ENCODE measurements at regions not wholly inside any gene's neighbourhood (a gene's known extent, or its start where the extent isn't known, plus 50 kb on each side); places are given as distances from the start of the nearest gene placed in this dataset.
A peak's percentile ranks its signal among the peaks of the same experiment; 100 is the strongest.

- WGBS: 47% methylated on average over 4 of the region's 4 CpGs
- Histone ChIP-seq H3K27me3 (replicated peaks; ENCODE audit: insufficient read depth) (no peaks in the 10 kb centered on the region), H3K27ac (peak overlapping the region; percentile 42 to 52), H3K4me1 (replicated peaks) (no peaks in the 10 kb centered on the region), H3K9me3 (no peaks in the 10 kb centered on the region), H3K4me3 (no peak overlapping the region), H3K36me3 (no peaks in the 10 kb centered on the region)
- no peak for TF ChIP-seq CTCF (IDR thresholded peaks at IDR 0.05)
- TF ChIP-seq POLR2A (IDR thresholded peaks at IDR 0.05): no peak
- TF ChIP-seq POLR2AphosphoS5 (IDR thresholded peaks at IDR 0.05): peak; percentile 57
- intact Hi-C loops (cut with DNase I): loop anchor here (5.0 kb wide), 1 partner anchor 59 kb away; no protein-coding TSS in a partner anchor
- no peak for DNase-seq (ENCODE audit: low spot score)
These were observed 68.4 kb upstream of the EDEM3 start for GRCh38 chr1:184823080-184823479.

- peak overlapping the region; percentile 42 to 52 for H3K27ac ChIP-seq
- H3K36me3 ChIP-seq: no peaks in the 10 kb centered on the region
- no peaks in the 10 kb centered on the region for H3K27me3 ChIP-seq (replicated peaks; ENCODE audit: insufficient read depth)
- no peaks in the 10 kb centered on the region for H3K4me1 ChIP-seq (replicated peaks)
- TF ChIP-seq POLR2AphosphoS5 (IDR thresholded peaks at IDR 0.05) (no peak), CTCF (IDR thresholded peaks at IDR 0.05) (no peak), POLR2A (IDR thresholded peaks at IDR 0.05) (no peak)
- H3K9me3 ChIP-seq: no peaks in the 10 kb centered on the region
- 74% methylated on average over 1 of the region's 1 CpG for WGBS
- no peak overlapping the region for H3K4me3 ChIP-seq
- intact Hi-C loops (cut with DNase I): loop anchor here (5.0 kb wide), 1 partner anchor 60 kb away; no protein-coding TSS in a partner anchor
- no peak for DNase-seq (ENCODE audit: low spot score)
These were observed 67.6 kb upstream of the EDEM3 start for GRCh38 chr1:184822267-184822666.

- Histone ChIP-seq H3K36me3 (no peaks in the 10 kb centered on the region), H3K4me1 (replicated peaks) (no peaks in the 10 kb centered on the region), H3K27ac (peak overlapping the region in 1 of 2 donors; percentile 52), H3K9me3 (no peaks in the 10 kb centered on the region), H3K4me3 (no peak overlapping the region), H3K27me3 (replicated peaks; ENCODE audit: insufficient read depth) (no peaks in the 10 kb centered on the region)
- WGBS: 98% methylated on average over 4 of the region's 4 CpGs
- no peak for DNase-seq (ENCODE audit: low spot score)
- intact Hi-C loops (cut with DNase I): loop anchor here (5.0 kb wide), 1 partner anchor 61 kb away; no protein-coding TSS in a partner anchor
- no peak for TF ChIP-seq POLR2A (IDR thresholded peaks at IDR 0.05)
- TF ChIP-seq CTCF (IDR thresholded peaks at IDR 0.05): no peak
- TF ChIP-seq POLR2AphosphoS5 (IDR thresholded peaks at IDR 0.05): no peak
These were observed 67.0 kb upstream of the EDEM3 start for GRCh38 chr1:184821658-184822057.

GRCh38 chr1:184820956-184821355 lies 66.3 kb upstream of the EDEM3 start:
- no peaks in the 10 kb centered on the region for H3K27me3 ChIP-seq (replicated peaks; ENCODE audit: insufficient read depth)
- no peaks in the 10 kb centered on the region for H3K9me3 ChIP-seq
- intact Hi-C loops (cut with DNase I): loop anchor here (5.0 kb wide), 1 partner anchor 61 kb away; no protein-coding TSS in a partner anchor
- no peak overlapping the region for H3K4me3 ChIP-seq
- TF ChIP-seq POLR2AphosphoS5 (IDR thresholded peaks at IDR 0.05) (no peak), POLR2A (IDR thresholded peaks at IDR 0.05) (no peak), CTCF (IDR thresholded peaks at IDR 0.05) (no peak)
- no peaks in the 10 kb centered on the region for H3K36me3 ChIP-seq
- no peak for DNase-seq (ENCODE audit: low spot score)
- H3K4me1 ChIP-seq (replicated peaks): no peaks in the 10 kb centered on the region
- WGBS: 68% methylated on average over 5 of the region's 5 CpGs
- no peak overlapping the region for H3K27ac ChIP-seq

- intact Hi-C loops (cut with DNase I): loop anchor here (5.0 kb wide), 1 partner anchor 62 kb away; no protein-coding TSS in a partner anchor
- H3K4me1 ChIP-seq (replicated peaks): no peaks in the 10 kb centered on the region
- no peak for DNase-seq (ENCODE audit: low spot score)
- H3K4me3 ChIP-seq: no peak overlapping the region
- H3K36me3 ChIP-seq: no peaks in the 10 kb centered on the region
- 91% methylated on average over 7 of the region's 7 CpGs for WGBS
- H3K9me3 ChIP-seq: no peaks in the 10 kb centered on the region
- H3K27ac ChIP-seq: no peak overlapping the region
- TF ChIP-seq POLR2A (IDR thresholded peaks at IDR 0.05) (no peak), POLR2AphosphoS5 (IDR thresholded peaks at IDR 0.05) (no peak), CTCF (IDR thresholded peaks at IDR 0.05) (no peak)
- H3K27me3 ChIP-seq (replicated peaks; ENCODE audit: insufficient read depth): no peaks in the 10 kb centered on the region
These were observed 65.6 kb upstream of the EDEM3 start for GRCh38 chr1:184820218-184820750.

Measured in prostate gland (tissue), 2 donors.